ENCODE measurements at regions not wholly inside any gene's neighbourhood (a gene's known extent, or its start where the extent isn't known, plus 50 kb on each side); places are given as distances from the start of the nearest gene placed in this dataset.

DNA sequence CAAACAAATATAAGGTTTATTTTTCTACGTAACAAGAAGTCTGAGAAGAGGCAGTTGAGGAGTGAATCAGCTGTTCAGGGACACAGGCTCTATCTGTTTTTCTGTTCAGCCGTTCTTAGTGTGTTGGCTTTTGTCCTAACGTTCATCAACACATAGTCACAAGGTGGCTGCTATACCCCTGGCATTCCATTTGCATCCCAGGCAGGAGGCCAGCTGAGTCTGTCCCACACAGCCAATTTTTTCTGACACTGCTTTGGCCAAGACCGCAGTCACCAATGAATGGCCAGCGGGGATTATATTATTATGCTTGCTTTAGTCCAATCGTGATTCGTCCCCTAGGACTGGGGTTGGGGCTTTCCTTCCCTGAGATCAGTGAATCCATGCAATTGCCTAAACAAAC is 143.4 kb upstream of the CHST15 start:
- DNase-seq (ENCODE audit: low read depth, low spot score) (no peak), ATAC-seq (no peak)
- no peaks in the 10 kb centered on the region for H3K9me3 ChIP-seq (ENCODE audit: control insufficient read depth in 1 of 2, insufficient read depth in 1 of 2, low read depth in 1 of 2, low read length in 2 of 2)
- H4K20me1 ChIP-seq (ENCODE audit: insufficient read depth) = no peaks in the 10 kb centered on the region
- H3K4me3 ChIP-seq (replicated peaks in 1 of 2; ENCODE audit: low read depth in 1 of 2, low read length in 2 of 2) = no peak overlapping the region
- H3K36me3 ChIP-seq (ENCODE audit: control insufficient read depth in 1 of 2, insufficient read depth in 2 of 2, low read length in 2 of 2) = no peaks in the 10 kb centered on the region
- no peak overlapping the region for H3K4me2 ChIP-seq (ENCODE audit: low read length)
- H3K4me1 ChIP-seq (ENCODE audit: control insufficient read depth in 1 of 2, insufficient read depth in 2 of 2, low read length in 2 of 2) = peaks cover 0 to 10% of the 10 kb centered on the region in 2 experiments; a peak in 2 of 4 replicates
- no TSS peak for BruUV-seq (replicated peaks)
- CTCF ChIA-PET = no interaction called here
- H3K27ac ChIP-seq (ENCODE audit: low read depth, low read length) = no peak overlapping the region
- RAD21 ChIA-PET (ENCODE audit: low non-redundant PET in 1 of 2, low total read pairs in 2 of 2, uncharacterized antibody in 2 of 2, unreplicated experiment in 2 of 2) = no interaction called here
- H3K9ac ChIP-seq (ENCODE audit: low read length) = no peak overlapping the region
- no peak overlapping the region for H2AFZ ChIP-seq (ENCODE audit: low read depth, low read length, poor library complexity, severe bottlenecking)
- no peak for TF ChIP-seq ELF1 (IDR thresholded peaks at IDR 0.05; ENCODE audit: borderline replicate concordance, low read depth)
- TF ChIP-seq EZH2phosphoT487 (IDR thresholded peaks at IDR 0.05; ENCODE audit: borderline replicate concordance) = no peak
- no peak for TF ChIP-seq EZH2 (IDR thresholded peaks at IDR 0.05)
- TF ChIP-seq, protein P1, sequence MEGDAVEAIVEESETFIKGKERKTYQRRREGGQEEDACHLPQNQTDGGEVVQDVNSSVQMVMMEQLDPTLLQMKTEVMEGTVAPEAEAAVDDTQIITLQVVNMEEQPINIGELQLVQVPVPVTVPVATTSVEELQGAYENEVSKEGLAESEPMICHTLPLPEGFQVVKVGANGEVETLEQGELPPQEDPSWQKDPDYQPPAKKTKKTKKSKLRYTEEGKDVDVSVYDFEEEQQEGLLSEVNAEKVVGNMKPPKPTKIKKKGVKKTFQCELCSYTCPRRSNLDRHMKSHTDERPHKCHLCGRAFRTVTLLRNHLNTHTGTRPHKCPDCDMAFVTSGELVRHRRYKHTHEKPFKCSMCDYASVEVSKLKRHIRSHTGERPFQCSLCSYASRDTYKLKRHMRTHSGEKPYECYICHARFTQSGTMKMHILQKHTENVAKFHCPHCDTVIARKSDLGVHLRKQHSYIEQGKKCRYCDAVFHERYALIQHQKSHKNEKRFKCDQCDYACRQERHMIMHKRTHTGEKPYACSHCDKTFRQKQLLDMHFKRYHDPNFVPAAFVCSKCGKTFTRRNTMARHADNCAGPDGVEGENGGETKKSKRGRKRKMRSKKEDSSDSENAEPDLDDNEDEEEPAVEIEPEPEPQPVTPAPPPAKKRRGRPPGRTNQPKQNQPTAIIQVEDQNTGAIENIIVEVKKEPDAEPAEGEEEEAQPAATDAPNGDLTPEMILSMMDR (IDR thresholded peaks at IDR 0.05 in 2 of 3, conservative IDR thresholded peaks at IDR 0.05 in 1 of 3; ENCODE audit: borderline replicate concordance in 1 of 3, insufficient read depth in 1 of 3, low read depth in 2 of 3, low read length in 2 of 3) = no peak
- no peak for TF ChIP-seq YY1 (IDR thresholded peaks at IDR 0.05; ENCODE audit: extremely low read depth, insufficient replicate concordance, low read depth, low read length)
- TF ChIP-seq SRF (IDR thresholded peaks at IDR 0.05; ENCODE audit: low read depth) = no peak
- TF ChIP-seq, protein P2, sequence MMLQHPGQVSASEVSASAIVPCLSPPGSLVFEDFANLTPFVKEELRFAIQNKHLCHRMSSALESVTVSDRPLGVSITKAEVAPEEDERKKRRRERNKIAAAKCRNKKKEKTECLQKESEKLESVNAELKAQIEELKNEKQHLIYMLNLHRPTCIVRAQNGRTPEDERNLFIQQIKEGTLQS (IDR thresholded peaks at IDR 0.05) = no peak
- TF ChIP-seq CEBPB (IDR thresholded peaks at IDR 0.05; ENCODE audit: low read depth) = no peak
- TF ChIP-seq CBX3 (IDR thresholded peaks at IDR 0.05; ENCODE audit: low read depth) = no peak
- no peak for TF ChIP-seq POLR2A (IDR thresholded peaks at IDR 0.05; ENCODE audit: borderline replicate concordance, extremely low read depth, insufficient read depth, insufficient read length)
- TF ChIP-seq SIN3A (IDR thresholded peaks at IDR 0.05; ENCODE audit: low read depth) = no peak
- TF ChIP-seq ZNF274 (IDR thresholded peaks at IDR 0.05; ENCODE audit: low read depth, low read length) = no peak
- TF ChIP-seq, protein P3, sequence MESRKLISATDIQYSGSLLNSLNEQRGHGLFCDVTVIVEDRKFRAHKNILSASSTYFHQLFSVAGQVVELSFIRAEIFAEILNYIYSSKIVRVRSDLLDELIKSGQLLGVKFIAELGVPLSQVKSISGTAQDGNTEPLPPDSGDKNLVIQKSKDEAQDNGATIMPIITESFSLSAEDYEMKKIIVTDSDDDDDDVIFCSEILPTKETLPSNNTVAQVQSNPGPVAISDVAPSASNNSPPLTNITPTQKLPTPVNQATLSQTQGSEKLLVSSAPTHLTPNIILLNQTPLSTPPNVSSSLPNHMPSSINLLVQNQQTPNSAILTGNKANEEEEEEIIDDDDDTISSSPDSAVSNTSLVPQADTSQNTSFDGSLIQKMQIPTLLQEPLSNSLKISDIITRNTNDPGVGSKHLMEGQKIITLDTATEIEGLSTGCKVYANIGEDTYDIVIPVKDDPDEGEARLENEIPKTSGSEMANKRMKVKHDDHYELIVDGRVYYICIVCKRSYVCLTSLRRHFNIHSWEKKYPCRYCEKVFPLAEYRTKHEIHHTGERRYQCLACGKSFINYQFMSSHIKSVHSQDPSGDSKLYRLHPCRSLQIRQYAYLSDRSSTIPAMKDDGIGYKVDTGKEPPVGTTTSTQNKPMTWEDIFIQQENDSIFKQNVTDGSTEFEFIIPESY (IDR thresholded peaks at IDR 0.05; ENCODE audit: extremely low read depth, insufficient replicate concordance, low read length) = no peak
- TF ChIP-seq, protein P4, sequence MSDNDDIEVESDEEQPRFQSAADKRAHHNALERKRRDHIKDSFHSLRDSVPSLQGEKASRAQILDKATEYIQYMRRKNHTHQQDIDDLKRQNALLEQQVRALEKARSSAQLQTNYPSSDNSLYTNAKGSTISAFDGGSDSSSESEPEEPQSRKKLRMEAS (IDR thresholded peaks at IDR 0.05) = no peak
- no peak for TF ChIP-seq ZFX (IDR thresholded peaks at IDR 0.05)
- TF ChIP-seq EGR1 (IDR thresholded peaks at IDR 0.05; ENCODE audit: low read depth) = no peak
- TF ChIP-seq, protein P5, sequence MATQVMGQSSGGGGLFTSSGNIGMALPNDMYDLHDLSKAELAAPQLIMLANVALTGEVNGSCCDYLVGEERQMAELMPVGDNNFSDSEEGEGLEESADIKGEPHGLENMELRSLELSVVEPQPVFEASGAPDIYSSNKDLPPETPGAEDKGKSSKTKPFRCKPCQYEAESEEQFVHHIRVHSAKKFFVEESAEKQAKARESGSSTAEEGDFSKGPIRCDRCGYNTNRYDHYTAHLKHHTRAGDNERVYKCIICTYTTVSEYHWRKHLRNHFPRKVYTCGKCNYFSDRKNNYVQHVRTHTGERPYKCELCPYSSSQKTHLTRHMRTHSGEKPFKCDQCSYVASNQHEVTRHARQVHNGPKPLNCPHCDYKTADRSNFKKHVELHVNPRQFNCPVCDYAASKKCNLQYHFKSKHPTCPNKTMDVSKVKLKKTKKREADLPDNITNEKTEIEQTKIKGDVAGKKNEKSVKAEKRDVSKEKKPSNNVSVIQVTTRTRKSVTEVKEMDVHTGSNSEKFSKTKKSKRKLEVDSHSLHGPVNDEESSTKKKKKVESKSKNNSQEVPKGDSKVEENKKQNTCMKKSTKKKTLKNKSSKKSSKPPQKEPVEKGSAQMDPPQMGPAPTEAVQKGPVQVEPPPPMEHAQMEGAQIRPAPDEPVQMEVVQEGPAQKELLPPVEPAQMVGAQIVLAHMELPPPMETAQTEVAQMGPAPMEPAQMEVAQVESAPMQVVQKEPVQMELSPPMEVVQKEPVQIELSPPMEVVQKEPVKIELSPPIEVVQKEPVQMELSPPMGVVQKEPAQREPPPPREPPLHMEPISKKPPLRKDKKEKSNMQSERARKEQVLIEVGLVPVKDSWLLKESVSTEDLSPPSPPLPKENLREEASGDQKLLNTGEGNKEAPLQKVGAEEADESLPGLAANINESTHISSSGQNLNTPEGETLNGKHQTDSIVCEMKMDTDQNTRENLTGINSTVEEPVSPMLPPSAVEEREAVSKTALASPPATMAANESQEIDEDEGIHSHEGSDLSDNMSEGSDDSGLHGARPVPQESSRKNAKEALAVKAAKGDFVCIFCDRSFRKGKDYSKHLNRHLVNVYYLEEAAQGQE (IDR thresholded peaks at IDR 0.05; ENCODE audit: low read depth) = no peak
- no peak for TF ChIP-seq POLR2AphosphoS5 (IDR thresholded peaks at IDR 0.05; ENCODE audit: low read depth, low read length)
- no peaks in the 10 kb centered on the region for H3K79me2 ChIP-seq (ENCODE audit: insufficient read depth, low read length)
- H3K9me2 ChIP-seq (ENCODE audit: insufficient read depth) = no peaks in the 10 kb centered on the region
- H3K27me3 ChIP-seq (ENCODE audit: insufficient read depth, low read length) = no peaks in the 10 kb centered on the region
- POLR2A ChIA-PET = no interaction called here
- intact Hi-C loops (cut with micrococcal nuclease) = no loop called here
